ENCODE measurements at regions not wholly inside any gene's neighbourhood (a gene's known extent, or its start where the extent isn't known, plus 50 kb on each side); places are given as distances from the start of the nearest gene placed in this dataset.
"Not testable (repeated sequence)": the region's sequence is repeated elsewhere in the genome, so short reads cannot be mapped to it uniquely, and the experiment has no call there.

DNA sequence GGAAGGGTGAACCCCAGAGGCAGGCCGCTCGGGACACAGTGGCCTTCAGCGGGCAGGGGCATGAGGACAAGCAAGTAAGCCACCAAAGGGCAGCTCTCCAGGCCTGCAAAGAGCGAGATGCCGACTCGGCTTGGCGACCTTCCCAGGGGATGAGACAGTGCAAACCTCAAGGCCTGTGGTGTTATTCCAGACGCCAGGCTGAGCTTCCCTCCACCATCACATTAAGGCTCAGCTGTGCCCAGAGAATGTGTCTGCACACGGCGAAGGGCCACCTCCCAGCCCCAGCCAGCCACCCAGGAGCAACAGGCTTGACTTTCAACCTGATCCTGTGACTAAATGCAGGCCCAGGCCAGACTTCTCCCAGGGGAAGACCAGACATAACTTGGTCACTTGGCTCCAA, 251.4 kb downstream of the SOX9 start:
- no peak for DNase-seq

DNA sequence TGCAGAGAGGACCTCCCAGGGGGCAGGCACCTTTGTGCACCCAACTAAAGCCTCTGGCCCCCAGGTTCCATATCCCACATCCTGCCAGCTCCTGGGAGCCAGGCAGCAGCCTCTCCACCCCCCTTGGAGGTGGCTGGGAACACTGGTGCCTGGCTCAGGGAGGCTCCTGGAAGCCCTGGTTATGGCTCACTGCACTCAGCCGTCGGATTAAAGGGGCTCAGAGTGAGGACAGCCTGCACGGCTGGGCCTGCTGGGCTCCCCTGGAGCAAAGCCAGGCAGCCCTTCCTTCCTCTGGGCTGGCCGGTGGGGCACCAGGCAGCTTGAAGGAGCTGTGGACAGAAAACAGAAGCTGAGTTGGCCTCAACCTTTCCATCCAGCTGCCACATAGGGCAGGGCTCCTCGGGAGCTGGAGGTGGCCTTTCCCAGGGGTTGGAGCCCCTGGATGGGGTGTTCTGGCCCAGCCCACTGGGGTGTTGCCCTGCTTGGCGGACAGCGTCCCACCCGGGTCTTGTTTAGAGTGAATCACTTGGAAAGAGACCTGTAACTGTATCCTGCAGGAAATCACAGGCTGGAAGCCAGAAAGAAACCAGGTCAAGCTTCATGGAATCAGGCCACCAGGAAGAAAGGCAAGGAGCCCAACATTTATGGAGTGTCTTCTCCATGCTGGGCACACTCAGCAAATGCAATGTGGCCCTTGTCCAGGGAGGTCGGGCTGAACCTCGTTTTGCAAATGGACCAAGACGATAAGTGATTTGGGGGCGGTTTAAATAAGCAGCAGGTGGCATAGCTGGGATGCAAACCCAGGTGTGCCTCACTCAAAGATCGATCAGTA, 253.3 kb downstream of the SOX9 start:
- DNase-seq = no peak

DNA sequence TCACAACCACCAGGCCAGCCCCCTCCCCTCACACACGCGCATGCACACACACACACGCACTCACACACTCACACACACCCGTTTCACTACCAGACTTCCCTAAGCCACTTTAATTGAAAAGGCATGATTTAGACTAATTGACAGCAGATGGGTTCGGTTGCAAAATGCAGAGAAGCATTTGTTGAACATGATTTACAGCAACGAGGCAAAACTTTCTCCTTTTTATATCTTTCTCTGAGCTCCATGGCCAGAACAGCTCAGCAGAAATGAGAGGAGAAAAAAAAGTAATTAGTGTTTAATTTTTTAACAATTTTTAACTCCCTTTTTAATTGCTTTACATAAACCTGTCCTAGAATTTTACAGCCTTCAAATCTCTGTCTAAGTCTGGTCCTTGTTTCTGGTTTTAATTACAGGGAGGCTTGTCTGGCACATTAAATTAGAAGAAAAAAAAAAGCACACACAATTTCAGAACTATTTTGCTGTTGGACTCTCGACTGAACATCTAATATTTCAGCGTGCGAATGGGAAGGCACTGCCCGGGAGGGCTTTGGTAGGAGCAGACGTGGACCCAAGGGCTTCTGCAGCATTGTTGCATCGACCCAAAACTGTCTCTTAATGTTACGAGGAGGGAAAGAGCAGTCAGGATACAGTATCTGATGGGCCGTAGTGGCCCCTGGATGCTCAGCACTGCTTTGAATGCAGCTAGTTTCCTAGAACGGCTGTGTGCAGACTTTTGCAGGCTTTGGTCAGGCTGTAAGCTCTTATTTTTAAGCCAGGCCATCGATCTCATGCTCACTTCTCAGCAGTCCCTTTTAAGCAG, 255.9 kb downstream of the SOX9 start:
- no peak for DNase-seq

DNA sequence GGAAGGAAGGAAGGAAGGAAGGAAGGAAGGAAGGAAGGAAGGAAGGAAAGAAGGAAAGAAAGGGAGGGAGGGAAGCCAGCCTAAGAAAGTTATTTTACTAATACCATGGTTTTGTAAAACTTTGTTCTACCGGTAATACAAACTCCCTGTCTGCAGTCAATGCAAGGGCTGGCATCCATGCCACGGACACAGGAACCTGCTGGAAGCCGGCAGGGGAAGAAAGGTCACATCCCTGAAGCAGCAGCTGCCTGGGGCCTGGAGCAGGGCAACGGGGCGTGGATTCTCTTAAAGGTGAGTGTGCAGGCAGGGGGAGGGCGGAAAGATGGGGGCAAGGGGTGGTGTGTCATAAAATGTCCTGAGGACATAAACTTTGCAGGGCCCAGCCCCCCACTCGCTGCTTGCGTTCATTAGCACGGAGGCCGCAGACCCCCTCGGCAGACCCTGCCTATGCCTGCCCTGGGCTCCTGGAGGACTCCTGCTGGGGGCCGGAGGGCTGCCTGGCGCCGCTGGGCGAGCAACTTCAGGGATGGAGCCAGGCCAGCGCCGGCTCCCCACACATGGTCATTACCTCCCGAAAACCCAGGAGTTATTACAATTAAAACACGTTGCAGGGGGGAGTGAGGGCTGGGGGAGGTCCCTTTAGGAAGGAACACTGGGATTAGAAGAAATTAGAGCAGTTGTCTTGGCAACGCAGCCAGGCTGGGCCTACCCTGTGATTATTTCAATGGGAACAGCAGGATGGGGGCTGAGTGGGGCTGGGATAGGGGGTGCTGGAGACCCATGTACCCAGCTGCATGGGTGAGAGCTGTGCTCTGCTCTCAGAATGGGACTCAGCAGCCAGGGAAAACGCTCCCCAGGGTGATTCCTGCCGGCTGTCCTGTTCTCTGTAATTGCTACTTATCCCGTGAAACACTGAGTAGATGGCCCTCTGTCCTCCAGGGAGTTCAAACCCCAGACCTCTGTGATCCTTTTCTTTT, 257.9 kb downstream of the SOX9 start:
- DNase-seq = no peak

DNA sequence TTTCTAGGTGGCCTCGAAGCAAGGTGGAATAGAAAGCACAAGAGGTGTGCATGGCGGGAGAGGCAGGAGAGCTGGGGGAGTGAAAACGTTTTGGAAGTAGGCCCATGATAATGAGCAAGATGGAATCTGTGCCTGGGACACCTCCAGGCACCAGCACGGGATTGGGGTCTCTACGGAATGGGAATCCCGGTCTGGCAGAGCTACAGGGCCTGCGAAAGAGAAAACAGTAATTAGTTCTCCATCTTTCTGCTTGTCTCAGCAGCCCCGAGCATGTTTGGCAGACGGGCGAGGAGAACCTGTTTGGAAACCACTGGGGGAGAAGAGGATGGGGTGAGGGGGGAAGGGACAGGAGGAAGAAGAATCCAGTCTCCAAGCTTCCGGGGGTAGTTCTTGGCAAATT, 258.7 kb downstream of the SOX9 start:
- DNase-seq = no peak

DNA sequence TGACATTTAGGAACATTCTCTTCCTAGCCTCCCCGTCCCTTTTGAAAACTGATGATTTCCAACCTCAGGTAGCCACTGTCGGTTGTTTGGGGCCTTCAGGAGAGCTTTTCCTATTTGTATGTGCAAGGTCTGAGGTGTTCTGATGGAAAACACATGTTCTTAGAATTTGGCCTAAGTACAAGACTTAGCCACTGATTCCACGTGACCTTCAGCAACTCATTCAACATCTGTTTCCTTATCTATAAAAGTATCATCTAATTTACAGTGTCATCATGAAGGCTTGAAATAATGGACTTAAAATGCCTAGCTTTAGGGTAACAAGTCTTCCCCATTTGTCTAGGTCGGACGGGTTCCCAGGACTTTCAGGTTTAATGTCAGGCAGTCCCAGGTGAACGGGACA, 259.3 kb downstream of the SOX9 start:
- DNase-seq = no peak

DNA sequence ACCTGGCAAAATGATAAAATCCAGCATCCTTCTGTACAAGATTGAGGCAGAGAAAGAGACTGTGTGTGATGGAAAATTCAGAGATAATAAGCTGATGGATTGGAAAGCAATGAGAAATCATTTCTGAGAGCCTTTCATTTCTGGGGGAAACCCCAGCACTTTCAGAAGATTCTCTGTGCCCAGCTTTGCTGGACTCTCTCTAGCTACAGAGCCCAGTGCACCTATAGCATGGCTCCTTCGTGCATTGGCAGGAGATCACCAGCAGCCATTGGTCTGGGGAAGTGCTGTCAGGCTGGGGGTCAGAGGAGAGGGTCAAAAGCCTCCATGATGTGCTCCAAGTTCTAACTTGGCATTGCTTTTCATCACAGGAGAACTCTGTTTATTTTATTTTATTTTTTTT, 259.9 kb downstream of the SOX9 start:
- no peak for DNase-seq

DNA sequence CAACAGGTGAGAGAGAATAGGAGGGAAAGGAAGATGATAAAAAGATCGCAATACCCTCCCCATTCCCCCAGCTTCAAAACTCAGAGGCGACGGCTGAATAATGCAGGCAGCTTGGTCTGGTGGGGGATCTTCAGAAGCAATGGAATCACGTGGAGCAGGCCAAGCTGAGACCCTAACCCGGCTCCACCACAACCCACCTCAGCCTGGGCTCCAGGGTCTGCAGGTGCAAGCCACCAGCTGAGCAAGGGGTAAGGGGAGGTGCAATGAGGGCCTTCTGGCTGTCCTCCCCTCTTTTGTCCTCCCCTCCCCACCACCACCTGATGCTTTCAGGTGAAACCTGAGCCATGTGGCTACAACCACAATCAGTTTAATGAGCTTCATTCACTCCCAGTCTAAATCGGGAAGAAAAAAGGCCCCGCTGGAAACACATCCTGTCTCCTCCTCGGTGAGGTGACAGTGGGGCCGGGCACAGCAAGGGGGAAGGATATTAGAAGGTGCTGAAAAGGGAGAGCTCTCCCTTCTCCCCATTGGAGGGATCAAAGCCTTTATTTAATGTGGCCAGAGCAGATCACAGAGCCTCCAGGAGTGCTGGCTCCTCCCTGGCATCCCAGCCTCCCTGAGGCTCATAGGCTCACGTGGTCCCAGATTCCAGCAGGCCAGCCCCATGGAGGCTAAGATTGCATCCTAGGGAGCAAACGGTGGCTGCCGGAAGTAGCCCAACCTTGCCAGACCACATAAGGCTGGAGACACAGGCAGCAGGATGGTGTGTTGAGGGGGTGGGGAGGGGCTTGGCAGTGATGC, 261.0 kb downstream of the SOX9 start:
- DNase-seq = no peak

DNA sequence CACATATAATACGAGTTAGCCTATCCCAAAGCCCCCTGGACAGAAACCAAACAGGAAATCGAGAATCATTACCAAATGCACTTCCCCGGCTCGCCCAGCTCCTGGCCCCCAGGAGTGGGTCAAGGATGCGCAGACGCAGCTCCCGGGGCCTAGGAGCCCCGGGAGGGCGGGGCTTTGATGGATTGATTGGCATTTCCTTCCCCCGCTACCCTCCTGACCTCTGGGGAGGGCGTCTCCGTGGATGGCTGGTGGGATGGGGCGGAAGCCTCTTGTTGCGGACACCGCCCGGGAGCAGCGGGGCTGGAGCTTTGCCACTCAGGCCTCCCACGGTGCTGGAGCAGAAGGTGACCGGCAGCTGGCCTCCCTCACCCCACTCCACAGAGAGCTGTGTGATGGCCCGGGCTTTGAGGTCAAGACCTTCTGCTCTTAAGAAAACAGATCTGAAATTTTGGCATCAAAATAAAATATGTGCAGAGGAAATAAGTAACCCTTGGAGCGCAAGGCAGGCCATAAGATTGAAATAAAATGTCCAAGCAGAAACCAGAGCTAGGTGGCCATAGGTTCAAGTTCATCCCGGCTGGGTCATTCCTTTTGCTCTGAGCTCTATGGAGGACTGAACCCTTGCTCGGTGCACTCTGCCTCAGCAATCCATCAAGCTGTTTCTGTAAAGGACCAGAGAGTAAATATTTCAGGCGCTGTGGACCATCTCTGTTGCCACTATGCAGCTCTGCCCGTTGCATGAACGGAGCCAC, 262.3 kb downstream of the SOX9 start:
- DNase-seq = no peak

DNA sequence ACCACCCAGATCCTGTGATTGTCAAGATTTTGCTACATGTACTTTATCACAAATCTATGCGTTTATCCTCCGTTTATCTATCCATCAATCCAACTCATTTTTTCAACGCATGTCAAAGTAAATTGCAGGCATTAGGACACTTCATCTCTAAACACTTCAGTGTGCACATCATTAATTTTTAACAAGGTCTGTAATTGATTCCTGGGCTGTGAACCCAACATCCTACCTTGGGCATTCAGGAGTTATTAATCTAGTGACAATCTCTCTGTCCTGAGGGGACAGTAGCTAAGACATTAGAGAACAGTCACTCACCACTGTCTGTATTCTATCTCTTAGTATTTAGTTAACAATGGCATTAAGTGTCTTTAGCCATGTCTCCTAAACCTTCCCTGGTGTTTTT, 264.7 kb downstream of the SOX9 start:
- no peak for DNase-seq

DNA sequence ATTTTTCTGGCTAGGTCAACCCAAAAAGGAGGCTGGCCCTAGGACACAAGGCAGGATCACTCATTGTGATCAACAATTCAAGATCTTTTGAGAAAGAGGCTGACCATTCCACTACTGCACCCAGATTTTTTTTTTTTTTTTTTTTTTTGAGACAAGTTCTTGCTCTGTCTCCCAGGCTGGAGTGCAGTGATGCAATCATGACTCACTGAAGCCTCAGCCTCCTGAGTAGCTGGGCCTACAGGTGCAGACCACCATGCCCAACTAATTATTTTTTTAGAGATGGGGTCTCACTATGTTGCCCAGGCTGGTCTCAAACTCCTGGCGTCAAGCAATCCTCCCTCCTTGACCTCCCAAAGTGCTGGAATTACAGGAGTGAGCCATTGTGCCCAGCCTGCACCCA, 265.4 kb downstream of the SOX9 start:
- not testable (repeated sequence) for DNase-seq

DNA sequence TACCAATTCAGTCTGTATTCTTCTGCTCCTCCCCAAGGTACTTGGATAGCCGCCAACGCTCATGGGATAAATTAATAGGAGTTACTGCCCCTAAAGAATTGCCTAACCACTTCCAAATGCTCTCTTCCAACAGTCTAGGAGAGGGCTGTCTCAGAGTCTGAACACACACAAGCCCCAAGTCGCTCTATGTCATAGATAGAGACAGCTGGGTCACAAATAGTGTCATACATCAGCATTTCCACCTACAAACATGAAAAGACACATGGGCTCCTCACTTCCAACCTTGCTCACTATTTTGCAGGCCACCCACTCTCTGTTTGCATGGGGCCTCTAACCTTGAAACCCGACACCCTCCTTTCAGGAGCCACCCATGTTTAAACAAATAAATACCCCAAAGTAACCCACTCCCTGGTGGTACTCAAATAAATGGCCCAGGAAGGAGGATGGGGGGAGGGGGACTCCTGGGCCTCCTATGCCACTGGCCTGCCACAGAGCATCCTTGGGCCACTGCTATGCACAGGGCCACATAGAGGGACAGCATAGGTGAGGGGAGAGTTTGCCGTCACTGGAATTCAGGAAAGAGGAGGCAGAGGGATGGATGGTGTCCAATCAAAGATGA, 265.9 kb downstream of the SOX9 start:
- no peak for DNase-seq

DNA sequence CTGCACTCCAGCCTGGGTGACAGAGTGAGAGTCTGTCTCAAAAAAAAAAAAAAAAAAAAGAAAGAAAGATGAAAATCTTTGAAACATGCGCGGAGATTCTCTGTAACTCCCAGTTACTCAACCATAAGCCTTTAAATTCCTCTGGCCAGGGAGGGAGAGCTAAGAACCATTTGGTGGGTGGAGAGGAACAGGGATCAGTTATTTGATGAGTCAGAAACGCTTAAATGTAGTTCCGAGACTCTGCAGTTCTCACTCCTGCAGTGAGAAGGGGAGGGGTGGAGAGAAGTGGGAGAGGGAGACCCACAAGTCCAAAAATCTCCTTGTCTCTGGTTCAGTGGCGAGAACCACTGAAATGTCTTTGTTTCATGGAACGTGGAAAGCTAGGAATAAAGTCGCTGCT, 266.7 kb downstream of the SOX9 start:
- DNase-seq = no peak

DNA sequence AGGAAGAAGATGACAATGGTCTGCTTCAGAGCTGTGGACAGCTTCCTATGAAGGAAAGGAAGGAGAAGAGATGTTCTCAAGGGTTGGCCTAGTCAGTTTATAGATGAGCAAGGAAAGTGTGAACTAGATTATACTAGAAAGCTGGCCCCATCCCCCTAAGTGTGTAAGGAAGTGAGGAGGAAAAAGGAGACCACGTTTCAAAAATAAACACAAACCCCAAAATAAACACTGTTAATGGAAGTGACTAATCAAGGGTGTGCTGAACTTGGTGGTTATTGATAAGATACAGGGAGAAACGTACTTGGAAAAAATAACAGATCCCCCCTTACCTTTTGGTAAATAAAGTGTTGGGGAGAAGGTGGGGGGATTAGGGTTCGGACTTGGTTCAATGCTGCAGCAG, 267.1 kb downstream of the SOX9 start:
- DNase-seq = no peak

DNA sequence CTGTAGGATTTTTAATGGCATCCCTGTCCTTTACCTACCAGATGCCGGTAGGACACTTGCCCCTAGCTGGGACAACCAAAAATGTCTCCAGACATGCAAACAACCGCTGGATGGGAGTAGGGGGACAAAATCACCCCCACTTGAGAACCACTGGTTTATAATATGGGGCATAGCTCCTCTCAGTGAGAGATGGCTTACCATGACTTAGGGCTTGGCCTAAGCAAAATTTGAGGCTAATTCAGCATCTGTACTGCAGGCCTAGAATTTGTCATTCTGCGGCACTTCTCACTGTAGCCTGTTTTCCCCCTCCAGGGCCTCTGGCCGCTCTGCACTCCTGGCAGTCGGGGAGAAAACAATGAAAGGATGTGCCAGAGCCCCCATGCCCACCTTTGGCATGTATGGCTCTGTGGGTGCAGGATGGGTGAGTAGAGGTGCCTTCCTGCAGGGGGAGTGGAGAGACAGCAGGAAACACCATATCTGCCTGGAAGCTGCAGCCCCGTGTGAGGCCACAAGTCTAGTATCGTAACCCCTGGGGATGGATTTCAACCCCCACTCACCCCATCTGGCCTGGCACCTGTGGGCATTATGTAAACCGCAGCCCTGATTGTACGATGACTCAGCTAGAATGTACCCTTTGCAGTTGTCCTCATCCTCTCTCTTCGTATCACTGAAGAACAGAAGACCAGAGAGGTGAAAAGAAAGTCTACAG, 268.1 kb downstream of the SOX9 start:
- DNase-seq = no peak

DNA sequence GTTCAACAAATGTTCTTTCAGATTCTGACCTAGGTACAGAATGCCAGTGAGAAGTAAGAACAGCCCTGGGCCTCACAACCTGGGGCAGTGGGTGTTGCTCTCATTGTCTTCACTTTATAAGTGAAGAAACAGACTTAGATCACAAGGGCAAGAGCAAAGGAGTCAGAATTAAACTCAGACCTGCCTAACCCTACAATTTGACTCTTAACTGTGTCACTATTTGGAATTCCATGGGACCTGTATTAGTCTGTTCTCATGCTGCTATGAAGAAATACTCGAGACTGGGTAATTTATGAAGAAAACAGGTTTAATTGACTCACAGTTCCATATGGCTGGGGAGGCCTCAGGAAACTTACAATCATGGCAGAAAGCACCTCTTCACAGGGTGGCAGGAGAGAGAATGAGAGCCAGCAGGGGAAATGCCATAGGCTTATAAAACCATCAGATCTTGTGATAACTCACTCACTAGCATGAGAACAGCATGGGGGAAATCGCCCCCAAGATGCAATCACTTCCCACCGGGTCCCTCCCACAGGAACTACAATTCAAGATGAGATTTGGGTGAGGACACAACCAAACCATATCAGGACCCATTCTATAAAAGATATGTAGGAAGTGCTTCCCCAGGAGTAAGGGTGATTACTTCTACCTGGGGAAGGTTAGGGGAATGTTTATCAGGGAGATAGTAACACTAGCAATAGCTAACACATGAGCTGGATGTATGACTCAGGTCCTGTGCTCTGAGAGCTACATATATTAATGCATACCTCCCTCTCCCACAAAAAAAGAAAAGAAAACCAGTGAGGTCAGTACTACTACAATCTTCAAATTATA, 270.1 kb downstream of the SOX9 start:
- no peak for DNase-seq

DNA sequence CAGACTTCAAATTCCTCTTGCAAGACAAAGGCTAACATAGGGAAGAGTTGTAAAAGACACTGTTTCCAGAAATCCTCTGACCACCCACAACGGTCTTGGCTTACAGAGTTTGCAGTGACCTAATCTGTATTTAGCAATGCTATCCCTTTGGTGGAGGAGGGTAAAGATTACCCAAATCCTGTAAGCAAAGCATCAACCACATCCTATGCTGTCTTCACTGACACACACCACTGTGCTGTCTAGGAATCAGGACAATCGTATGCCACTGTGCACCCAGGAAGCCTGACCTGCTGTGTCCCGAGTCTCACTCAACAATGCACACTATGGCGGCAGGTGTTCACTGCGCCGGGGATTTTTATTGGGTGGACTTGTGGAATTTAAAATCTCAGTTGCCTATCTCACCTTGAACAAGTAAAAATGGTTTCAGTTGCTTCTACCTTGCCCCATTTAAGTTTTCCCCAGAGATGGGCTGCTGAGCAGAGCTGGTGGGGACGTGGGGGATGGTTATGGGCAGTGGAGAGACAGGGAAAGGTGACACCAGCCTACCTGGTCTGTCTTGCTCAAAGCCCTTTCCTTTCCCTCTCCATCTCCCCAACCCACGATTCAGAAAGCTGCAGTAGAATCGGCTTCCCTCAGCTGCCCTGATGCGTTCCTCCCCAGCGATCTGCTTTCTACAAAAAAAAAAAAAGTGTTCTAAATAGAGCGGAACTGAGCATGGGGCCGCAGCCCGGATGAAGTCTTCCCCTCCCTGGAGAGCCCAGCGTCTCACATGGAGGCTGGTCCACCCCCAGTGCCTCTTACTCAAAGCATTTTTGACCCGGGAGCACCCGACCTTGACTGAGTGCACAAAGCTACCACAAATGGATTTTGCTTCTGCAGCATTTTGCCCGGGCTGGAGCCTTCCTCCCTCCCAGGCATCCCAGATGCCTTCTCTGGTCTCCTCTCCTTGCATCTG, 271.5 kb downstream of the SOX9 start:
- no peak for DNase-seq

DNA sequence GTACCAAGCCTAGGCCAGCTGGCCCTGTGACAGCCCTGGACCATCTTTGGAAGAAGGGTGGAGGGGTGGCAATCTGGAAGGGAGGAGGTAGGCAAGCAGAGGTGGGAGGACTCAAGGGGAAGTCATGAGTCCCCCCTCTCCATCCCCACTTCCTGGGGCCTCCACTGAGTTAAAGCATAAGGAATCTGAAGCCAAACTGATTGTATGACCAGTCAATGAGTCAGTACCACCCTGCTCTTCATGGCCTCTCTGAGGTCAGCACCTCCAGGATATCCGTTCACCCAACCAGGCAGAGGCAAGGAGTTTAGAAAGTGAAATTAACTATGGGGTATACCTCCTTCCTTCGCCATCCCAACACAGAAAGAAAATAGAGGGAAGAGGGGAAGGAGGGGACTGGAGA, 272.7 kb downstream of the SOX9 start:
- no peak for DNase-seq
